ENCODE measurements at regions not wholly inside any gene's neighbourhood (a gene's known extent, or its start where the extent isn't known, plus 50 kb on each side); places are given as distances from the start of the nearest gene placed in this dataset.

- no peak for TF ChIP-seq CTCF (IDR thresholded peaks at IDR 0.05; ENCODE audit: low read depth, low read length, missing input control)
- no peak for TF ChIP-seq SP1 (IDR thresholded peaks at IDR 0.05)
- no peak for TF ChIP-seq YY1 (IDR thresholded peaks at IDR 0.05)
Observed at GRCh38 chr3:66854601-66855151, 143.4 kb upstream of the KBTBD8 start.

Data from liver (tissue), 3 donors.